Ishikawa (cell line): ENCODE measurements at regions not wholly inside any gene's neighbourhood (a gene's known extent, or its start where the extent isn't known, plus 50 kb on each side); places are given as distances from the start of the nearest gene placed in this dataset.

Source experiments
- CEBPB ChIP-seq: IDR thresholded peaks from 2 replicates; pipeline ENCODE4 v1.6.1; 2012
- CREB1 ChIP-seq: IDR thresholded peaks from 2 replicates; pipeline ENCODE4 v1.6.1; 2012; ENCODE audit warnings: low read depth
- EGR1 ChIP-seq: IDR thresholded peaks from 2 replicates; pipeline ENCODE4 v1.6.1; 2012
- EP300 ChIP-seq: IDR thresholded peaks from 2 replicates; pipeline ENCODE4 v1.6.1; 2012; ENCODE audit warnings: borderline replicate concordance
- FOXM1 ChIP-seq: IDR thresholded peaks from 2 replicates; pipeline ENCODE4 v1.6.1; 2012; ENCODE audit warnings: low read depth, borderline replicate concordance
- NFIC ChIP-seq: IDR thresholded peaks from 2 replicates; pipeline ENCODE4 v1.6.1; 2012
- RAD21 ChIP-seq: IDR thresholded peaks from 2 replicates; pipeline ENCODE4 v1.6.1; 2012; ENCODE audit warnings: low read depth
- TAF1 ChIP-seq: IDR thresholded peaks from 2 replicates; pipeline ENCODE4 v1.6.1; 2012; ENCODE audit warnings: low read depth, mild to moderate bottlenecking
- TCF12 ChIP-seq: IDR thresholded peaks from 2 replicates; pipeline ENCODE4 v1.6.1; 2012; ENCODE audit warnings: low read depth
- YY1 ChIP-seq: IDR thresholded peaks from 2 replicates; pipeline ENCODE4 v1.6.1; 2012; ENCODE audit warnings: low read depth
- TF ChIP-seq, protein P1 (sequence below): IDR thresholded peaks from 2 replicates; pipeline ENCODE4 v1.6.1; 2012

- TF ChIP-seq TAF1 (no peak), CEBPB (no peak), EGR1 (no peak), RAD21 (no peak), TCF12 (no peak), FOXM1 (no peak), EP300 (no peak), CREB1 (no peak), NFIC (no peak), YY1 (no peak)
- TF ChIP-seq, protein P1, sequence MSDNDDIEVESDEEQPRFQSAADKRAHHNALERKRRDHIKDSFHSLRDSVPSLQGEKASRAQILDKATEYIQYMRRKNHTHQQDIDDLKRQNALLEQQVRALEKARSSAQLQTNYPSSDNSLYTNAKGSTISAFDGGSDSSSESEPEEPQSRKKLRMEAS: no peak
Measured at GRCh38 chr19:57002710-57003109, 117.1 kb upstream of the USP29 start.
